Peyer's patch (tissue), 4 donors: ENCODE measurements at regions not wholly inside any gene's neighbourhood (a gene's known extent, or its start where the extent isn't known, plus 50 kb on each side); places are given as distances from the start of the nearest gene placed in this dataset.

Experiments used
- CTCF ChIP-seq, 6 experiments: fragments of 450-650 bp in 4 of 6; fragments of 200-600 bp in 2 of 6; sonication (generic) in 1 of 6; IDR thresholded peaks; one replicate each; pipeline ENCODE4 v1.5.1; 2017 to 2019; ENCODE audit warnings: antibody characterized with exemption in 6 of 6, mild to moderate bottlenecking in 3 of 6, moderate library complexity in 1 of 6
- POLR2A ChIP-seq, 2 donors: fragments of 450-650 bp; IDR thresholded peaks; one replicate each; pipeline ENCODE4 v1.5.1; 2017; ENCODE audit warnings: antibody characterized with exemption in 2 of 2, mild to moderate bottlenecking in 2 of 2, moderate library complexity in 2 of 2

GRCh38 chr6:890201-890600, 197.3 kb upstream of the EXOC2 start:
- TF ChIP-seq CTCF (IDR thresholded peaks at IDR 0.05) (no peak), POLR2A (IDR thresholded peaks at IDR 0.05) (no peak)
